HG03558 (cell line): ENCODE measurements at regions not wholly inside any gene's neighbourhood (a gene's known extent, or its start where the extent isn't known, plus 50 kb on each side); places are given as distances from the start of the nearest gene placed in this dataset.
A peak's percentile ranks its signal among the peaks of the same experiment; 100 is the strongest.

Experiments
- ATAC-seq: cut with Tn5 transposase; IDR thresholded peaks from one replicate; pipeline ENCODE4 v1.9.1; 2021; ENCODE audit warnings: moderate number of reproducible peaks; ENCODE audit not compliant: unreplicated experiment; ENCODE audit errors: extremely low read depth

GRCh38 chr20:11182720-11183119 lies 508.9 kb upstream of the JAG1 start:
- ATAC-seq = no peak

DNA sequence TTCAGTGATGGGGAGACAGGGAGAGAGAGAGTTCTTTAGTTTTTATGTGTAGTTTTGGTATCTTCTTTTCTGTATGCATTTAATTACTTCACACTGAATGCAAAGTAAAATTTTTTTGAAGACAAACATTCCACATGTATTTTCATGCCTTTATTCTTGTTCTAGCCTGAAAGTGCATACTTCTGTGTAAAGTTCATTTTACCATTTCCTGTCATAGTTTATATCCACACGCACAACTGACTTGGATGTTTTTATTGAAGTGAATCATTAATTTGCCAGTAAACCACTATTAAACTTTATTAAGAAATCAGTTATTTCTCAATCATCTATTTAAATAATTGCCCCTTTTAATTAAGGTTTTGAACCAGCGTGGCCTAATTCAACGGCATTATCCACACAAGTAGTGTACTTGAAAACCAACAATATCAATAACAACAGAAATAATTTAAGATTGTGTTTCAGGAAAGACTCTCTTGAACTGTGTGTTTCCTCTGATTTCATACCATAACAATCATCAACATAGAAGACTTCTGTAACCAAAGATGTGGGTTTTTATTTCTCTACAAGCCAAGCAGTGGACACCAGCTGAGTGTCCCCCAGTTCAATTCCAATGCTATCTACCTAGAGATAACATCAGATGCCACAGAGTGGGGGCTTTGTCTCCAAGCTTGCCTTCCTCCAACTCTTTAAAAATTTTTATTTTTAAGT lies 512.7 kb upstream of the JAG1 start:
- ATAC-seq = no peak

DNA sequence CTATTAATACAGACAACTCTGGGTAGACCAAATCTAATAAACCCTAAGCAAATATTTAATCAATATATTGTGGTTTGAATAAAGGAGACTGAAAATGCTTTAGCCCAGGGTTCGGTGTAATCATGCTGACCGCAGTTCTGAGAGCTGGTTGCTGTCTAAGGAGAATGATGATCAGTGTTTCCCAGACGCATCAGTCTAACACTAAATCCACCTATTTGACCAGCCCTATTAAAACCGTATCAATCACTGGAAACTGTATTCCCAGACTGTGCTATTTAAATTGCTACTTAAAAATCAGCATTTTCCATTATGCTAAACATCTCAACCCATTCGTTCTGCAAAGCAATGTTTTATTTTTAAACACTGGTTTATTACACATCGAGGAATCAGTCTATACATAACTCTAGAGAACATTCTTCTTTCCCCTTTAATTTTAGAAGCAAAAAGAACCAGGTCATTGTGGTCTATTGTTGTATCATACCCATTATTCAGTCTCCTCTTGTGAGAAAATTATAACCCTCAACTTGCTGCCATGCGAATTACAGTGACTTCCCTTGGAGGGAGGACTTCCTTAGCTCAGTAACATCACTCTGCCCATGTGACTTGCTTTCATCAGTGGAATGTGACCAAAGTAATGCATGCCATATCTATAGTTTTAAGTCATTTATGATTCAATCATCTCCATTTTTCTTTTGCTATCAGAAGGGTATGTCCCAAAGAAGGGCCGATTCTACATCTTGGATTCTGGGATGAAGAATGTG lies 515.2 kb upstream of the JAG1 start:
- ATAC-seq = no peak

DNA sequence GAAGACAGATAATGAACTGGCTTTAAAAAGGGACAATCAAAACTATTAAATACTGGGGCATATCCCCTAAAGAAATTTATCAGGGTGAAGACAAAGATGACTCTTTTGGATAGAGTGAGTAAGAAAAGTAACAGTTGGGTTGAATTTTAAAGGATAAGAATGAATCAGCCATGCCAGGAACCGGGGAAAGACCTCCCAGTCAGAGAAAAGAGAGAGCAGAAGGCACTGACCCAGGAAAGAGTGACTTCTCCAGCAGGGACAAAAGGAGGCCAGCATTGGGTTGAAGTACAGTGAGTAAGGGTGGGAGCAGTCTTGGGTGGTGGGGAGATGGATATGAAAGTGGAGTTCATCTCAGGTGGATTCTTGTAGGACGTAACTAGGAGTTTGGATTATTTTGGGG lies 516.9 kb upstream of the JAG1 start:
- ATAC-seq = no peak

DNA sequence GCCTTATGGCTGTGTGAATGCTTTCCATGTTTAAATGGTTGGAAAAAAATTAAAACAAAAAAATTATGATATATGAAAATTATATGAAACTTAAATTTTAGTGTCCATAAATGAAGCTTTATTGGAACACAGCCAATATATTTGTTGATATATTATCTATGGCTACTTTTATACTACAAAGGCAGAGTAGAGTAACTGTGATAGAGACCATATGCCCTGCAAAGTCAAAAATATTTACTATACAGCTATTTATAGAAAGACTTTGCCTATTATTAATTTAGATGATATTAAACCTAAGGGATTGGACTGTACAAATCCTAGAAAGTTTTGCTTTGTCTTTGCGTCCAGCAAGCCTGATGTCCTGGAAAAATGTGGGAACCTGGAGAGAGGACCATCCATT lies 518.3 kb upstream of the JAG1 start:
- no peak for ATAC-seq

GRCh38 chr20:11193241-11193640 lies 519.4 kb upstream of the JAG1 start:
- no peak for ATAC-seq

- no peak for ATAC-seq
Observed at GRCh38 chr20:11195169-11195568, 521.4 kb upstream of the JAG1 start.

DNA sequence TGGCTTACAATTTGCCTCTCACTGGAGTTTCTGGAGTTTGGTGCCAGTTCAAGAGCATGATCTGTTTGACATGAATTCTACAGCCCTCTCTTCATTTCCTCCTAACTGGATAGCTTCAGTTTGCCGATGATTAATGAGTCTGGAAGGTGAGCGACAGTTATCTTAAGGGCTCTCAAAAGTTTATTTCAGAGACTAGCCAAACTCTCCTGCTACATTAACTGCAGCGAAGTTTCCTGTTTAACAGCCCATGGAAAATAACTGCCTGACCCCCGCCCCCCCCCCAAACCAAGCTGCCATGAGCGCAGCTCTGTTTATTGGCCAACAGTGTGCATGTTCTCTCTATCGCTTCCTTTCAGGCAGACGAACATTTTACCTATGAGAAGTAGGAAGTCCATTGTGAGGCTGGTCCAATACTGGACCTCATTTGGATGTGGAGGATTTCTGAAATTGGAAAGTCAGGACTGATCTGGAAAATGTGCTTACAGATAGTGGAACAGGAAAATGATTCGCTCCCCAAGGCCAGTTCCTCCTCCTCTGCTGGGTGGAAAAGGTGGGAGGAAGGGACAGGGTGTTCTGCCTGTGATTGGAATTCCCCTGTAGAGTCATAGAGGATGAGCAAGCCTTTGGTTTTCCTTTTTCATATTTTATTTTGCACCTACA lies 522.2 kb upstream of the JAG1 start:
- ATAC-seq = no peak

GRCh38 chr20:11197851-11198250 lies 524.1 kb upstream of the JAG1 start:
- no peak for ATAC-seq

- no peak for ATAC-seq
Observed at GRCh38 chr20:11200423-11200822, 526.6 kb upstream of the JAG1 start.

DNA sequence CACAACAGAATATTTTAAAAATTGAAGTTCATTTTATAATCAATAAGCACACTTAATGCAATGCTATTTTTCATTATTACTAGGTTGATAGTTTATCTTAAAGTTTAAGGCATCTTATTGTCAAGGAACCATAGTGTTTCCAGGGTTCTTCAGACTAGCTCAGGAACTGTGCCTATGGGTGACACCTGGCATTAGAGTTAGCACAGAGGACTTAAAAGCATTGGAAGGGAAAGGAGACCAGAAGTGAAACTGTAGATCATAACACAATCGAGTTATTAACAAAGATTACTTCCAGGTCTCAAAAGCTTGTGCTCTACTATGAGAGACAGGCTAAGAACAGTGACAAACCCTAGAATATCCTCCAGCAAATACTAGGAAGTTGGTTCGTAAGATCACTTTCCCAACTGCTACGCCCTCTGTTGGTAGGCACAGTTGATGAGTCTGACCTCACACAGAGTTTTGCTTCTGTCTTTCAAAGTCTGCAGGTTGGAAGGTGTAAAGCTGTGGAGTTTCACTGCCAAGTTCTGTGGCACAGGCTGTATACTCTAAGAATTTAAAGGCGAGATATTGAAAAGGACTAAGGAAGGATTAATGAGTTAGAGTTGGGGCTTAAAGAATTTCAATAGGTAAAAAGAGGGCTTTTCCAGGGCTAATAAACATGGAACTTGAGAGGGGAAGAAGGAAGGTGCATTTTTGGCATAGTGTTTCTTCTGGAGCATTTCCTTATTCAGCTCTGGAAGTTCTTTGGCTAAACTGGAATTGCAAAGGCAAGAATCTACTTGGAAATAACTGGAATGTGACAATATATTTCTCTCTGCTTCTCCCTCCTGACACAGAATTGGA lies 531.3 kb upstream of the JAG1 start:
- peak; percentile 58 for ATAC-seq

- ATAC-seq = no peak
Observed at GRCh38 chr20:11205769-11206362, 532.1 kb upstream of the JAG1 start.

GRCh38 chr20:11207749-11208502 lies 534.1 kb upstream of the JAG1 start:
- ATAC-seq = no peak

DNA sequence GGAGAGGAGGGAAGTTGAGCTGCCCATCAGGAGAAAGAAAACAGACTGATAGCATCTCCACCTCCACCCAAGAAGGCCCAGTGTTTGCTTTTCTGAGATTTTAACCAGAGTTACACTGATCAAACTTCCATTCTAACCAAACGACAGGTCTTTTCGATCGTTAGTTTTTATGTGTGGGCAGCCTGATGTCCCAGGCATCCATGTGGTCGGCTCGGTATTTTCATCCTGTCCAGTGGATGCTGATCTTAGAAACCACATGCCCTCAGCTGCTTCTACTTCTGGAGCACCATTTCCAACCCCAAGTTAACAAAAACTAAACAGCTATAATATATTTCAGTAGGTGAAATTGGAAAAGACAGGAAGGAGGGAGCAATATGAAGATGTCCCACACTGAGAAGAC lies 536.8 kb upstream of the JAG1 start:
- no peak for ATAC-seq

GRCh38 chr20:11212272-11212671 lies 538.5 kb upstream of the JAG1 start:
- no peak for ATAC-seq

DNA sequence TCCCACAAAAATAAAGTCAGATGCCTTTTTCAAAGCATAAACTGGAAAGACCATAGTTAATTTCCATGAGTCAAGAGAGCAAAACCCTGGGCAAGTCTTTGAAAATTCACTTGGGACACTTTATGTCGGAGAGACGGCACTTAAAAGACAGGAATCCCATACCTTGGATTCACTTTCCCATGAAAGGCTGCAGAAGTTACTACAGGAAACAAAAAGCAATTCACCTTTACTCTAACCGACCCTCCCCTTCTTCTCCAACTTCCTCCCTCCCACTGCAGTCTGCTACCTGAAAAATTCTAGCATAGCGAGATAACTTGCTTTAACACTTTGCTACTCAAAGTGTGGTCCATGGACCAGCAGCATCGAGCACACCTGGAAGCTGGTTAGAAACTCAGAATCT lies 539.1 kb upstream of the JAG1 start:
- ATAC-seq = no peak

DNA sequence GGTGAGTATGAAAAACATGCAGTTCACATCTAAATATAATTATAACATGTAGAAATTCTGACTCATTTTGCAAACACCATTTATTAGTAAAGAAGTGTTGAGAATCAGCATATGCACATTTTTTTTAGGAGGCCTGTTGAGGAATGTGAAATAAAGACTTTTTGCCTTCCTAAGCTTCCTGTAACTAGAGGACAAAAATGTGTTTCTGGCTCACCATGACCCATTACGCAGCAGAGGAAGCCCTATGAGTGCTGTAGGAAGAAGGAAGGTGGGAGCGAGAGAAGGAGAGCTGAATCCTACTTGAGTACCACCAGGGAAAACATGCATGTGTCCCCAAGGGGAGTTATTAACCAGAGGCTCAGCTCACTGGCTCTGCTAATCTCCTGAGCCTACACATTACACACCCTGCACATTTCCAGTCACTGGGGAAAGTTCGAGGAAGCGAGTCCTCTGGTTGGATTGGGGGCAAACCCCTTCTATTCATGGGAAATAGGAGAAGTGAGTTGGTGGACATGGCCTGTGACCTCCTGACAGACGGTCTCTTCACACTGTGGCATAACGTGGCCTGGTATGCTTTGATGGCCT lies 540.5 kb upstream of the JAG1 start:
- ATAC-seq = no peak

GRCh38 chr20:11216451-11217314 lies 542.9 kb upstream of the JAG1 start:
- ATAC-seq = no peak
